ENCODE measurements at regions not wholly inside any gene's neighbourhood (a gene's known extent, or its start where the extent isn't known, plus 50 kb on each side); places are given as distances from the start of the nearest gene placed in this dataset.

- TF ChIP-seq CTCF (IDR thresholded peaks at IDR 0.05) (no peak), POLR2AphosphoS5 (IDR thresholded peaks at IDR 0.05; ENCODE audit: low read depth, low read length) (no peak), TCF7L2 (IDR thresholded peaks at IDR 0.05; ENCODE audit: low read depth, low read length) (no peak), REST (IDR thresholded peaks at IDR 0.05; ENCODE audit: insufficient read depth in 1 of 2, low read depth in 2 of 2, low read length in 1 of 2) (no peak), SIN3A (IDR thresholded peaks at IDR 0.05; ENCODE audit: borderline replicate concordance, insufficient read depth, low read depth, low read length) (no peak)
Observed at GRCh38 chr2:71922499-71923142, 225.0 kb downstream of the CYP26B1 start.
